ENCODE measurements at regions not wholly inside any gene's neighbourhood (a gene's known extent, or its start where the extent isn't known, plus 50 kb on each side); places are given as distances from the start of the nearest gene placed in this dataset.
"Not testable (repeated sequence)": the region's sequence is repeated elsewhere in the genome, so short reads cannot be mapped to it uniquely, and the experiment has no call there.

GRCh38 chr4:42284030-42284429, 113.3 kb upstream of the SHISA3 start:
- DNase-seq = no peak

GRCh38 chr4:42288876-42289275, 108.4 kb upstream of the SHISA3 start:
- DNase-seq = not testable (repeated sequence)

DNA sequence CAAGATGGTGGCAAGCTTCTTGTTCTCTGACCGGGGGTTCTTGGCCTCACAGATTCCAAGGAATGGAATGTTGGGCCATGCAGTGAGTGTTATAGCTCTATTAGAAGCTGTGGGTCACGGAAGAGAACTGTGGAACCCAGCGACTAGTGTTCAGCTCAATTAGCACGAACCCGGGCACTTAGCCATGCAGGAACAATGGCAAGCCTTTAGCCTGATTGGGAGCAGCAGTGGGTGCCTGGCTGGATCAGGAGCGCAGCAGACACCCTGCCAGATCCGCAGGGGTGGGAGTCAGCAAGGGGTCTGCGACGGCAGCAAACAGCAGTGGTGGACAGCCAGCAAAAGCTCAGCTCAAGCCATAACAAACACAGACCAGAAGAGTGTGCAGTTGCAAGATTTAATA, 105.1 kb upstream of the SHISA3 start:
- DNase-seq = not testable (repeated sequence)

- DNase-seq = no peak
These were observed 103.1 kb upstream of the SHISA3 start for GRCh38 chr4:42293967-42294813.

GRCh38 chr4:42296196-42296595, 101.1 kb upstream of the SHISA3 start:
- DNase-seq = no peak

DNA sequence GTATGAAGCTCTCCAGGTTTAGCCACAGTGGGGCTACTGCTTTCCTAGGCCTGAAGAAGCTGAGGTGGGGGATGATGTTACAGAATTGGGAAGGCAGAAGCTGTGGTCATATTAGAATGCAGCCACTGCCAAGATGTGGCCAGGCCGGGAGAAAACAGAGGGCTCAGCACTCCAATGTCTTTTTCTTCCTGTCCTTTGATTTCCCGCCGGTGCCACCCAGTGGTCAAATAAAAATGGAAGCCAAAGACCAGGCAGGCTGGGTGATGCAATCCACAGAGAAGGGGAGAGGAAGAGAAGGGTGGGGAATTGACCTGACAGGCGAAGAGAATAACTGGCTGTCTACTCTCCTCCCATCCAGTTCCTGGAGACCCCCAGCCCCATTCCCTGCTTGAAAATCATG, 94.9 kb upstream of the SHISA3 start:
- DNase-seq = peak in 1 of 2 donors; percentile 13

DNA sequence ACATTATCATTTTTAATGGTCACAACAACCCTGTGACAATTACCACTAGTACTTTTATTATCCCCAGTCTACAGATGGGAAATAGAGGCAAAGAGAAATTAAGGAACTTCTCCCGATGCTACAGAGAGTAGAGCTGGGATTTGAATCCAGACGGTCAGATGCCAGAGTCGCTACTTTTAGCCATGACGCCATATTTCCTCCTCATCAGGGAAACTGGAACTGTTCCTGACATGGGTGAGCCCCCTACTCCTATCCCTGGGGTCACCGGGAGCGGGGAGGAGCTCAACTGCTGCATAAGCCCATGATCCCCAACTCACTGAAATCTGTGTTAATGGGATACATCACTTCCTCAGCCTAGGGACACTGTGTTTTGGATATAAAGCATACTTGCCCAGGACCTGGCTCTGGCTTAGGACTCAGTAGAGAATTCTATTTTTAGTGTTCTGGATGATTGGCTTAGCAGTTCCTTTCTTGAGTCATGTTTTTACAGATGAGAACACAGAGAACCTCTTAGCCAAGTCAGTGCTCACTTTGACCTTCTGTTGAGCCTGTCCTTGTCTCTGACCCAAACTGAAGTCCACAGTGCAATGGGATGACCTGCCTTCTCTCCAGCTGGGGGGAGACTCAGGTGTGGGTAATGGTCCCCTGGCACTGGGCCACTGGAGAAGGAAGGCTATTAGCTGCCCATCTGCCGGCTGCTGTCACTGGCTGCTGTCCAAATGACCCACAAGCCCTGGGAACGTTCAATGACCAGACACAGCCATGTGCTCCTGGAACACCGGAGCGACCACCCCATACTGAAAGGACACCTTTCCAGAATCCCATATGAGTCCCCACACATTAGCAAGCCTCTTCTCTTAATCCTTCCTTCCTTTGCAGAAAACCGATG, 90.8 kb upstream of the SHISA3 start:
- DNase-seq = no peak

GRCh38 chr4:42308247-42308646, 89.0 kb upstream of the SHISA3 start:
- no peak for DNase-seq

- no peak for DNase-seq
These were observed 87.7 kb upstream of the SHISA3 start for GRCh38 chr4:42309361-42310260.

- DNase-seq = no peak
These were observed 86.9 kb upstream of the SHISA3 start for GRCh38 chr4:42310358-42310757.

GRCh38 chr4:42310806-42311205, 86.5 kb upstream of the SHISA3 start:
- DNase-seq = no peak

DNA sequence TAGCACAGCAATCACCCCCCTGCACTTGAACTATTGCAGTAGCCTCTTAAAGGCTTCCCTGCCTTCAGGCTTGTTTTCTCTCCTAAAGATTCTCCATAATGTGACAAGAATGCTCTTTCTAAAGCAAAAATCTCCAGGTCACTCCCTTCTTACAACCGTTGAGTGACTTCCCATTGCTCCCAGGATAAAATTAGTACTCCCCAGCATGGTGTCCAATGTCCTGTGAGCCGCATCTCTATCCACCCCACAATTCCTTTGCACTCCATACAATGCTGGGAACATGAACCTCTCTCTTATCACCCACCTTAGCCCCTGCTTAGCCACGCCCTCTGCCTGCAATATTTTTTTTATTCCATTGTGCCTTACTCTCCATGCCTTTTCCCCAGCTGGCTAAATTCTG, 85.7 kb upstream of the SHISA3 start:
- no peak for DNase-seq

DNA sequence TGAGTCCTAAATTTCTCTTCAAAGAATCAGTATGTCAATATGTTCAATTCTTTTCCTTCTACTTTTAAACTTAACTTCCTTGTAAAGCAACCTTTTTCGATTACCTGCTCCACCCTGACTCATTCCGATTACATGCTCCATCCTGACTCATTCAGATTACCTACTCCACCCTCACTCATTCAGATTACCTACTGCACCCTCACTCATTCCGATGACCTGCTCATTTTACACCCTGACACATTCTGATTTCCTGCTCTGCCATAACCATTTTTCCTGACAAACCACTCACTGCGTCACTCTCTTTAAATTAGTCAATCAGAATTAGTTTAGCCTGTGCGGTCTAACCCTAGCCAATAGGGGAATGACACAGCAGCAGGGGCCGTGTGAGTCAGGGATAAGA, 83.9 kb upstream of the SHISA3 start:
- not testable (repeated sequence) for DNase-seq

GRCh38 chr4:42313872-42314271, 83.4 kb upstream of the SHISA3 start:
- DNase-seq = no peak

- DNase-seq = no peak
These were observed 82.1 kb upstream of the SHISA3 start for GRCh38 chr4:42315231-42315630.

GRCh38 chr4:42320822-42321388, 76.4 kb upstream of the SHISA3 start:
- no peak for DNase-seq

DNA sequence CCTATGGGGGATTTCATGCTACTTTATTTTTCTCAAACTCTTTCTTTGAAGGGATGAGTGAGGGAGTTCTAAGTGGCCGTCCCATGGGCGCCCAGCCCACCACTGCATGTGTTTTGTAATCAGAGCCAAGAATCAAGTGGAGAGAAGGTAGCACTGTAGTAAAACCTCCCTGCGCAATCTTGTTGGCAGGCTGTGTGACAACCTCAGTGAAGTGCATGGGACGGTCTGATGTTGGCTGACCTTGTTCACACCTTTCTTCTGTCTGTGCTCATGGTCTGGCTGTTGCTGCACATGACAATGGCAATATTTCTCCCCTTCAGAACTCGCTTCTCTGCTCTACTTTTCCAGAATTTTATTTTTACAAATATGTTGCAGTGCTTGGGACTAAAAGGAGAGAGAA, 71.2 kb upstream of the SHISA3 start:
- DNase-seq = no peak

DNA sequence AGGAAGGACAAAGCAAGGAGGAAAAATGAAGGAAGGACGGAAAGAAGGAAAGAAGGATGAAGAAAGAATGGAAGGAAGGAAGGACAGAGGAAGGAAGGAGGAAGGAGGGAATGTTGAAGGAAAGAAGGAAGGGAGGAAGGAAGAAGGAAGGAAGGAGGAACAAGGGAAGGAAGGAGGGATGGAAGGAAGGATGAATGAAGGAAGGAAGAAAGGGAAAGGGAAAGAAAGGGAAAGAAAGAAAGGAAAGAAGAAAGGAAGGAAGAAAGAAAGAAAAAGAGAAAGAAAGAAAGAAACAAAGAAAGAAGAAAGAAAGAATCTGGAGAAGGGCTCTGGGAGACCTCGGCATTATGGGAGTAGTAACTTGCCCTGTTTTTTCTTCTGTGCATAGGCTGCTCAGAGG, 70.8 kb upstream of the SHISA3 start:
- DNase-seq = no peak

DNA sequence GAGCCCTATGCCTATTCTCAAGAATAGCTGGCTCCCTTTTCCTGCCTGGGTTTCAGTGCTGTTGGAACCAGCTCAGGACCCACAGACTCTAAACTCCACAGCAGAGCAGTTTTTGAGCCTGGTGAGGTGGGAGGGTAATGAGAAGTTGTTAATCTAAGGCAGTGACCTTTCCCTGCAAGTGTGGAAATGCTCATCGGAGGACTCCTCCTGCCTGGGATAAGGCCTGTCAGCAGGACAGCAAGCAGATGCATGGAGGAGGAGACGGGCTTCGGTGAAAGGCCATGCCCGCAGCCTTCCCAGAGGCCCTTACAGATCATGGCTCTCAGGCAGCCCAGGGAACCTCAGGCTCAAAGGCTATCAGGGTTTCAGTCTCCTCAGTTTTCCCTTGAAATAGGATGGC, 70.0 kb upstream of the SHISA3 start:
- DNase-seq = no peak

DNA sequence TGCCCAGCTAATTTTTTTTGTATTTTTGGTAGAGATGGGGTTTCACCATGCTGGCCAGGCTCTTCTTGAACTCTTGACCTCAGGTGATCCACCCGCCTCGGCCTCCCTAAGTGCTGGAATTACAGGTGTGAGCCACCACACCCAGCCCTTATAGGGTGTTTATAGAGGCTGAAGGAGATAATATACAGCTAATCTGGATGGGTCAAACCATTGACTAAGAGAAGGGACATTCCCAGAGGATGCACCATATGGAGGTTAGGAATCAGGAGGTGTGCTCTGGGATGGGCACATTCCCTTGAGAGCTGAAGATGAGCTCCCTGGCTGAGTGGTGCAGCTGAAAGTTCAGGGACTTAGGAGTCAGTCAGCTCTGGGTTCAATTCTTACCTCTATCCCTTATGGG, 68.3 kb upstream of the SHISA3 start:
- DNase-seq = no peak

DNA sequence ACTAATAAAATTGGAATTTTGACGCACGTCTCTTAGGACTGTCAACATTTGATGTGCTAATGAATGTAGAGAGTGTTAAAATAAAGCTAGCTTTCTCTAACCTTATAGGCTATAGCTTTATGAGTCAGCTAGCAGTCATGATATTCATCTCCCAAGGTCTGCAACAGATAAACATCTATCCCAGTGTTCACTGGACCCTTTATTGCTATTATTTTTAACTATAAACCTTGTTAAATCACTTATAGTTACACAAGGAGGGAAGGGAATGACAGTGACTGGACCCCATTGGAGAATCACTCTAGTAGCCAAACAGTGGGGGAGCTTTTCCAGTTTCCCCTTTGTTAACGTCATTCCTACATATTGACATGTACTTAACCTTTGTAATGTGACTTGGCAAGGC, 67.9 kb upstream of the SHISA3 start:
- no peak for DNase-seq

- no peak for DNase-seq
These were observed 67.2 kb upstream of the SHISA3 start for GRCh38 chr4:42330002-42330592.
